Small intestine (tissue), 7 donors: ENCODE measurements at regions not wholly inside any gene's neighbourhood (a gene's known extent, or its start where the extent isn't known, plus 50 kb on each side); places are given as distances from the start of the nearest gene placed in this dataset.
A peak's percentile ranks its signal among the peaks of the same experiment; 100 is the strongest.
"Not testable (repeated sequence)": the region's sequence is repeated elsewhere in the genome, so short reads cannot be mapped to it uniquely, and the experiment has no call there.

Experiments
- DNase-seq, 2 donors: peaks; one replicate each; pipeline versions ENCODE4 v3.0.0 to v3.0.0-alpha.2; 2013
- FAIRE-seq: peaks from 2 replicates; lab custom pipeline; 2012; peaks lifted over from hg19 to GRCh38; lab: Jason Lieb, UNC
- H3K27ac ChIP-seq, 3 donors: one replicate each; pipeline ENCODE4 v1.5.1; 2013; ENCODE audit warnings: low read length in 2 of 3, mild to moderate bottlenecking in 2 of 3, control low read depth in 1 of 3, inconsistent platforms in 1 of 3, low read depth in 1 of 3, moderate library complexity in 1 of 3
- H3K27me3 ChIP-seq, 3 donors: one replicate each; pipeline ENCODE4 v1.6.1; 2013; ENCODE audit warnings: low read length in 3 of 3, inconsistent platforms in 1 of 3; ENCODE audit not compliant: control insufficient read depth in 3 of 3, insufficient read depth in 3 of 3
- H3K36me3 ChIP-seq, 3 donors: one replicate each; pipeline ENCODE4 v1.6.1; 2013; ENCODE audit warnings: low read length in 3 of 3, inconsistent platforms in 1 of 3, low read depth in 1 of 3, mild to moderate bottlenecking in 1 of 3, moderate library complexity in 1 of 3; ENCODE audit not compliant: control insufficient read depth in 3 of 3, insufficient read depth in 2 of 3
- H3K4me1 ChIP-seq, 3 donors: one replicate each; pipeline ENCODE4 v1.6.1; 2013; ENCODE audit warnings: low read length in 2 of 3, inconsistent platforms in 1 of 3, low read depth in 1 of 3, mild to moderate bottlenecking in 1 of 3, moderate library complexity in 1 of 3; ENCODE audit not compliant: control insufficient read depth in 3 of 3, insufficient read depth in 2 of 3
- H3K4me3 ChIP-seq, 3 donors: one replicate each; pipeline ENCODE4 v1.5.1; 2013; ENCODE audit warnings: low read length in 3 of 3, control low read depth in 1 of 3, inconsistent platforms in 1 of 3, low read depth in 1 of 3, mild to moderate bottlenecking in 1 of 3, moderate library complexity in 1 of 3
- H3K9me3 ChIP-seq, 2 donors: one replicate each; pipeline ENCODE4 v1.6.1; 2013; ENCODE audit warnings: low read depth in 1 of 2, low read length in 1 of 2; ENCODE audit not compliant: control insufficient read depth in 2 of 2, insufficient read depth in 1 of 2
- WGBS, 3 donors: extraction: QIAGEN DNeasy Blood & Tissue Kit; methylation state at CpG; one replicate each; pipeline ENCODE4 v1.1.7; 2013; 5-methylcytosine and 5-hydroxymethylcytosine counted together
- donor health status: healthy with polysubstance abuse.
- donor health status: control.
- donor health status: control.
- donor health status: Bipolar disorder and iron deficiency.
- donor health status: healthy.

- Histone ChIP-seq H3K4me1 (no peaks in the 10 kb centered on the region), H3K27ac (no peak overlapping the region), H3K27me3 (no peaks in the 10 kb centered on the region), H3K36me3 (no peaks in the 10 kb centered on the region), H3K9me3 (no peaks in the 10 kb centered on the region), H3K4me3 (no peak overlapping the region)
- DNase-seq = no peak
- WGBS, 3 donors = 68 to 75% (median 74%) methylated on average over 7 of the region's 7 CpGs
- no peak for FAIRE-seq
These were observed 54.3 kb upstream of the CIT start for GRCh38 chr12:119931402-119931801.

- no peaks in the 10 kb centered on the region for H3K27me3 ChIP-seq
- no peak overlapping the region for H3K4me3 ChIP-seq
- H3K4me1 ChIP-seq = no peaks in the 10 kb centered on the region
- H3K36me3 ChIP-seq = no peaks in the 10 kb centered on the region
- no peaks in the 10 kb centered on the region for H3K9me3 ChIP-seq
- H3K27ac ChIP-seq = no peak overlapping the region
- WGBS, 3 donors = 63 to 66% (median 65%) methylated on average over 3 of the region's 3 CpGs
- no peak for DNase-seq
- FAIRE-seq = no peak
These were observed 55.8 kb upstream of the CIT start for GRCh38 chr12:119932921-119933320.

GRCh38 chr12:119934780-119935179 is 54.3 kb upstream of the BICDL1 start:
- not testable (repeated sequence) for H3K4me3 ChIP-seq, H3K27me3 ChIP-seq, H3K36me3 ChIP-seq, DNase-seq, H3K27ac ChIP-seq, H3K9me3 ChIP-seq, H3K4me1 ChIP-seq, FAIRE-seq
- WGBS, 3 donors = 62 to 67% (median 66%) methylated on average over 10 of the region's 10 CpGs

- Histone ChIP-seq H3K4me1 (no peaks in the 10 kb centered on the region), H3K27ac (no peak overlapping the region), H3K9me3 (no peaks in the 10 kb centered on the region), H3K27me3 (no peaks in the 10 kb centered on the region), H3K4me3 (no peak overlapping the region), H3K36me3 (no peaks in the 10 kb centered on the region)
- no peak for DNase-seq
- FAIRE-seq = no peak
- WGBS, 3 donors = 81 to 89% (median 87%) methylated on average over 1 of the region's 1 CpG
These were observed 52.2 kb upstream of the BICDL1 start for GRCh38 chr12:119936705-119937311.

- Histone ChIP-seq H3K27ac (no peak overlapping the region), H3K9me3 (no peaks in the 10 kb centered on the region), H3K36me3 (no peaks in the 10 kb centered on the region), H3K4me1 (no peaks in the 10 kb centered on the region), H3K27me3 (no peaks in the 10 kb centered on the region), H3K4me3 (no peak overlapping the region)
- DNase-seq (peak; percentile 69 to 71), FAIRE-seq (no peak)
- WGBS, 3 donors = 38 to 43% (median 40%) methylated on average over 9 of the region's 9 CpGs
These were observed 50.9 kb upstream of the BICDL1 start for GRCh38 chr12:119938049-119938667.
